Activated T-cell treated with anti-CD3 and anti-CD28 coated beads, Interleukin-2, amount 50 U/mL, for 48 hours (primary cell): ENCODE measurements at regions not wholly inside any gene's neighbourhood (a gene's known extent, or its start where the extent isn't known, plus 50 kb on each side); places are given as distances from the start of the nearest gene placed in this dataset.
A peak's percentile ranks its signal among the peaks of the same experiment; 100 is the strongest.
"Not testable (repeated sequence)": the region's sequence is repeated elsewhere in the genome, so short reads cannot be mapped to it uniquely, and the experiment has no call there.

ENCODE experiments used
- DNase-seq, 2 experiments: peaks; one replicate each; pipeline ENCODE4 v3.0.0-alpha.2; 2020

DNA sequence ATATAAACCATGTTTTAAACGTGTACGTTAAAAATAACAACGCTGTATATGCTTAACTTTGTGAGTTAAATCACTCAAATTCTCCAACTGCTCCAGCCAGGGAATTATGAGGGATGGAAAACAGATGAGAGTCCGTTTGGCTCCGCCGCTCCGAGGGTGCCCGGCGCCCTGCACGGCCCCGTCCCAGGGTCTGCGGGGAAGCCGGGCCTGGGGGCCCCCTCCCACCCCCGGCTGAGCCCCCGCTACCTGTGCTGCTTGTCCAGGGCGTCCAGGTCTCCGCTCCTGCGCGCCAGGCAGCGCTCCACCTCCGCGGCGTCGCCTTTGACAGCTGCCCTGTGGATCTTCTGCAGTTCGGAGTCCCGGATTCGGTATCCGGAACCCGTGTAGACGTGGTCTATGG lies 415.5 kb downstream of the FOXD4L4 start:
- DNase-seq = peak in 1 of 2 experiments; percentile 15

DNA sequence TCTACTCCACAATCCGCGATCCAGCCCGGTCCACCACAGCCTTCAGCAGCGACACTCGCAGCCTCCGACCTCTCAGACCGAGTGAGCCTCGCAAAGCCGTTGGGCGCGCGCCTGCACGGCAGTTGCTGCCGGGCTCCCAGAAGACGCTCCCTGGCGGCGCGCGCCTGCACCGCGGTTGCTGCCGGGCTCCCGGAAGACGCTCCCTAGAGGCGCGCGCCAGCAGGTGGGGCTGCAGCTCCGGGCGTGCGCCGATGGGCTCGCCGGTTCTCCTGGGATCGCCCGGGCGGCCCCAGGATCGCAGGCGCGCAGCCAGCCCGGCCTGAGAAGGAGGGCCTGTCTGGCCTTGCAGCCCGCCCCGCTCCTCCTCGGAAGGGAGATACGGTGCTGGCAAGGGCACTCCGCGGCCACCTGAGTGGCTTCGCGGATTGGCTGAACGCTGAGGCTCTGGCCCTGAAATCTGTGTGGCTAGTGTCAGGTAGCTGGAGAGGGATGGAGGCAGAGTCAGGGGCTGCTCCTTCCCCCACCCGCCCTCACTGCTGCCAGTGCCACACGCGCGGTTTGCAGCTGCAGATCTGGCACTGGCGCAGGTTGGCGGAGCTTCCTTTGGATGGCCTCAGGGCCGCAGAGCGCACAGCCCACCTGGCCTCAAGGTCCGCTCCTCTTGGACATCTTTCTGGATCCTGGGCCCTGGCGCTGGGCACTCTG lies 416.2 kb downstream of the FOXD4L4 start:
- DNase-seq = peak; percentile 39 to 59

DNA sequence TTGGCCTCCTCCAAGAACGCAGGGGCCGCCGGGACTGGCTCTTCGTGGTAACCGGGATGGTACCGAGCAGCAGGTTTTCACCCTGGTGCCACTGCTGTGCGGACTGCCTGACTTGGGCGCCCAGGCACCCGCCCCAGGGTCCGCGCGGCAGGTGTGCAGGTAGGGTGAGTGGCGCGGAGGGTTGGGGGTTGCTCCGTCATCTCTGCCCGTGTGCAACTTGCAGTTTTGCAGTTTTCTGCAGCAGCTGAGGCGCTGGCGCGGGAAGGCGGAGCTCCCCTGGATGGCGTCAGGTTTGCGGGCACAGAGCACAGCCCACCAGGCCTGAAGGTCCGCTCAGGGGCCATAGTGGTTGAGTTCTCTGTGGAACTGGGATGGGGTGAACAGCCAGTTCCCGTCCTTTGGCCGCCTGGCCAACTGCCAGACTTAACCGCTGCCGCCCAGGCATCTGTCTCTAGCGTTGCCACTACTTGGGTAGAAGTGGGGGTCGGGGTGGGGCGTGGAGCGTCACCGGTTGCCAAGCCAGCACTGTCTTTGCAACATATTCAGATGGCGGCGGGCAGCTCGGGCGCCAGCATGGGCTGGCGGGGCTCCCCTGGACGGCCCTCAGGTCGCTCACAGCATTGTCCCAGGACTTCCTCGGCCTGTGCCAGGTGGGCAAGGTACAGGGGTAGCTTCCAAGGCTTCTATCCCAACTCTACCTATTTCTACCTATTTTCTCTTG lies 417.2 kb downstream of the FOXD4L4 start:
- peak; percentile 27 to 46 for DNase-seq

DNA sequence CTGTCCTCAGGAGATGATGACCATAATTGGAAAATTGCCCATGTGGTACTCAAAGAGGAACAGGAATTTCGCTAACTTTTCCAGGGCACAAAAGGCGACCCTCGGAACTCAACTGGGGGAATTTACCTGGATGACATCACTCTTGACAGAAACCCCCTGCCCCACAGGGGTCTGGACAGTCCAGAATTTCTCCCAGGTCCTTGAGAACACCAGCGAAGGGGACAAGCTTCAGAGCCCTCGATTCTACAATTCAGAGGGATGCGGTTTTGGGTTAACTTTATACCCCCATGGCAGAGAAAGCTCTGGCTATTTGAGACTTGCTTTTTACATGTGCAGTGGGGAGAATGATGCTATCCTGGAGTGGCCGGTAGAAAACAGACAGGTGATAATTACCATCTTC lies 445.4 kb downstream of the FOXD4L4 start:
- DNase-seq = not testable (repeated sequence)

DNA sequence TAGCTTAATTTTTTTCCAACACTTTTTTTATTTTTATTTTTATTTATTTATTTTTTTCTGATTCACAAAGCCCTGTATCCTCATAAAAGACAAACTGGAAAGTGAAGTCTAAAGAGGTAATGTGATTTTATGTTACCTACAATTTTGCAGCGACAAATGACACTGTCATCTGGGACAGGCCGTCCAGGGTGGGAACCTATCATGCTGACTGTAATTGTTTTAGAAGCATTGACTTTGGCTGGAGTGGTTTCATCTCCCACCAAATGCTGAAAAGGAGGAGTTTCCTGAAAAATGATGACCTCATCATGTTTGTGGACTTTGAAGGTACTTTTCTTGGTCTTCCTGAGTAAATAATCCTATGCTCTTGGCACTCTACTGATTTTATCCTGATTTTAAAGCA lies 446.7 kb downstream of the FOXD4L4 start:
- DNase-seq = not testable (repeated sequence)

DNA sequence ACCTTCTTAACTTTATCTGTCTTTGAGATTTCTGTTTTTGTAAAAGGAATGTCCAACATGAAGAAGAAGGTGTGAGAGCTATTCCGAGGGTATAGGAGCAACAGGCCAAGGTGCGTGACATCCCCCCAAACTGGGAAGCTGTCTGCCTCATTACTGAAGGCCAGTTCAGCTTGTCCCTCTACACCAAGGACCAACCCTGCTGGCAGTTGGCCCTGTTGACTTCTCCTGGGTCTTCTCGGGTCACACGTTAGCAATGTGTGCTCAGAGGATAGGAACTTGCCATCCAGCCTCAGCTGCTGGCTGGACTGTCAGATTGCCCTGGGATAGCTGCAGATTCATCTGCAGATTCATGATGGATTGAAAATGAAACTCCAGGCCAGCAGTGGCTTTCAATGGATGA lies 460.3 kb downstream of the FOXD4L4 start:
- not testable (repeated sequence) for DNase-seq

DNA sequence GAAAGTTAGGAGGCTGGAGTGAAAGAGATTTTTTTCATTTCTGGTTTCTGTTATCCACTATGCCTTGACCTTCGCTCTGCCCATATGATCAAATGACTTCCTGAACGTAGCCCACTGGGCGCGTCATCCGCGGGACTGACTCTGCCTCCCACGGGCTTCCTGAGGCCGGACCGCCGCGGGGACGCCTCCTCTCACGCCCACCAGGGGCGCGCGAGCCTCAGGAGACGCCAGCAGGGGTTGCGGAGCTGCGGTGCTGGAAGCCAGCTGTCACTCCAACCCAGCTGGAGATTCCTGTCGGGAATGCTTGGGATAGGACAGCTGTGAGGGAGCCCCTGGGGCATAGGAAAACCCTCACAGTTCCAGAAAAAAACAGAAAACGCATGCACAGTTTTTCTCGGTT lies 461.5 kb downstream of the FOXD4L4 start:
- not testable (repeated sequence) for DNase-seq

DNA sequence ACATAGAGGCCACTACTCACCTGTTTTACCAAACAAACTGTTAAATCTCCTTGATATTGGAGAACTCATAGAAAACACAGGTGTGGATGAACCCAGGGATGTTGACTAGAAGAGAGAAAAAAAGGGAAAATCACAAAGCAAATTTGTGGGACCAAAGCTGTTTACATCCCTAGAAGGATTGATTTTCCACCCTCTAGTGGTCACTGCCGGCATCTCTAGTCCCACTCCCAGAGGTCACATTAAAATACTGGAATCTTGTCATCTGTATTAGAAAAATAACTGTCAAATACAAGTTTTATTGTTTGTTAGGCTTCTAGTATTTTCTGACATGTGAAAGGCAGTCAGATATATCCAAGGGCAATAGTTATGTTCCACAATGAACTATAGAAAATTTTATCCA lies 469.7 kb downstream of the FOXD4L4 start:
- DNase-seq = not testable (repeated sequence)

DNA sequence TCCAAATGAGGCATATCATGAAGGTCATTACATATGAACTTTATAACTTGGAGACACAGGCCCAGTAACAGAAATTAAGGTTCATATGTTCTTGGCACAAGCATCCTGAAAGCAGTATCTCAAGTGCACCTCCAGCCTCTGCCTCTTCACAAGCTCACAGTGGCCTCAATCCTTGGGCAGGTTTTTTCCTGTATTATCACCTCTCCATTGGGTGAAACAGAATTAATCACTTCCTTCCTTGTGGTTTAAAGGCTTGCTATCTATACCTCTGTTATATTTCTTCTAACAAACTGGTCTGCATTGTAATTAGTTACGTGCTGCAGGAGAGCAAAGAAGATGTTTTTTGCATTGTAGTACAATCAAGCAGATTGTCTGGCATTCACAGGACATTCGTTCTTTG lies 471.0 kb downstream of the FOXD4L4 start:
- DNase-seq = not testable (repeated sequence)

DNA sequence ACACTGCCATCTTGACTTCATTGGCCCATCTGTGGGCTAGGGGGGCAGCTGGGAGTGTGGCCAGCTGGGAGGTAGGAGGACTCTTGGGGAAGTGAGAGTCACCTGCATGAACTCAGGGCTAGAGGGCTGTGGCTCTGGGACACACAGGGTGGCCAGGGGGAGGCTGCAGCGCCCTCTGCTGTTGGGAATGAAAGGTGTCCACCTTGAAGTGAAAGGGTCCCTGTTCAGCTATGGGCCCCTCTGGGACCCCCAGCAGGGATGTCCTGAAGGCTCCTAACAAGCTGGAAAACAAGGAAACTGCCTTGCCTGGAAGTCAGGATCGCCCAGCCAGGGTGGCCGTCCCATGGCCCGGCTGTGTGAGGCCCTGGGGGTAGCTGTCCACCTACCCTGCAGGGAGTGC lies 507.8 kb downstream of the FOXD4L4 start:
- DNase-seq = peak in 1 of 2 experiments; percentile 31

DNA sequence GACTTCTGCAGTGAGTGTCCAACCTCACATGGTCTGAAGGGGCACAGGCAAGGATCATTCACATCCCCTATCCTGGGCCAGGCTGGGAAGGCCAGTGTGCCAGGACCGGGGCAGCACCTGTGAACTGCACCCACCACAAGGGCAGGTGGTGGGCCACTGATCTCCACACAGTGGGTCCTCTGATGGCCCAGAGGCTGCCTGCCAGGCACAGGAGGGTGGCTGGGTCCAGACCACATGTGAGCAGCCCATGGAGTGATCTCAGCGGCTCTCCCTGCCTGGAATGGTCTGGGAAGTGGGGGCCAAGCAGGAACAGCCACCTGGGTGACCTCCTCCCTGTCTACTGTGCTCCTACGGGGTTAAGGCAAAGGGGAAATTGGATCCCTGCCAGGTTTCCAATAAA lies 508.5 kb downstream of the FOXD4L4 start:
- not testable (repeated sequence) for DNase-seq

DNA sequence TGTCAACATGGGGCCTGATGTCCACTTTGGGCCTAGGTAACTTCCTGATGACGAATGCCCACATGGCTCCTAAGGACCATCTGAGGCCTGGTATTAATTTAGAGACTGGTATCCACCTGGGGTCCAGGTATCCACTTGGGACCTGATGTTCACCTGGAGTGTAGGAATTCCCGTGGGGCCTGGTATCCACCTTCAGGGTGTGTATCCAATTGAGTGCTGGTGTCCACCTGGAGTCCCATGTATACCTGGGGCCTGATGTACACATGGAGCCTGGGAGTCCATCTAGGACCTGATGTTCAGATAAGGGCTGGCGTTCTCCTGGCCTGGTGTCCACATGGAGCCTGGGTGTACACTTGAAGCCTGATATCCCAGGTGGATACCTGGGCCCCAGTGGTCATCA lies 520.6 kb downstream of the FOXD4L4 start:
- DNase-seq = not testable (repeated sequence)

DNA sequence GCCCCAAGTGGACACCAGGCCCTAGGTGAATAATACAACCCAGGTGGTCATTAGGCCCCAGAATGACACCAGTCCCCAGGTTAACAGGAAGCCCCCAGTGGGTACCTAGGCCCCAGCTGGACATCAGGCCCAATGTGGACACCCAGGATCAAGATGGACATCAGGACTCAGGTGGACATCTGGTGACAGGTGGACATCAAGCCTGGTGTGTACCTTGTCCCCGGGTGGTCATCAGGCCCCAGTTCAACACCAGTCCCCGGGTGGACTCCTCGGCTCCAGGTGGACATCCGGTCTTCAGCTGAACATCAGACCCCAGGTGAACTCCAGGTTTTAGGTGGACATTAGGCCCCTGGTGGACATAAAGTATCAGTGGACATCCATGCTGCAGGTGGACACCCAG lies 524.6 kb downstream of the FOXD4L4 start:
- DNase-seq = not testable (repeated sequence)

DNA sequence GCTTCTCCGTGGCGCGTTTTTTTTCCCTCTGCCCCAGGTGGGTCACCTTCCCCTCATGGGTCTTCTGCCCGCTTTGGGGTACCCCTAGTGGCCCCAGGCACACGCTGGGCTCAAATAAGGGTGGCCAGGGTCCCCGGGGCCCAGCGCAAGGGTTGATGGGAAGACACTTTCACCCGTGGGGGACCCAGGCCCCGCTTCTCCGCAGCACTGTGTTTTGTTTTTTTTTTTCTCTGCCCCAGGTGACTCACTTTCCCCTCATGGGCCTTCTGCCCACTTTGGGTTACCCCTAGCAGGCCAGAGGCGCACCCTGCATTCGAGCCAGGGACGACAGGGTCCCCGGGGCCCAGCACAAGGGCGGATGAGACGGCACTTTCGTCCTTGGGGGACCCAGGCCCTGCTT lies 526.7 kb downstream of the FOXD4L4 start:
- not testable (repeated sequence) for DNase-seq

DNA sequence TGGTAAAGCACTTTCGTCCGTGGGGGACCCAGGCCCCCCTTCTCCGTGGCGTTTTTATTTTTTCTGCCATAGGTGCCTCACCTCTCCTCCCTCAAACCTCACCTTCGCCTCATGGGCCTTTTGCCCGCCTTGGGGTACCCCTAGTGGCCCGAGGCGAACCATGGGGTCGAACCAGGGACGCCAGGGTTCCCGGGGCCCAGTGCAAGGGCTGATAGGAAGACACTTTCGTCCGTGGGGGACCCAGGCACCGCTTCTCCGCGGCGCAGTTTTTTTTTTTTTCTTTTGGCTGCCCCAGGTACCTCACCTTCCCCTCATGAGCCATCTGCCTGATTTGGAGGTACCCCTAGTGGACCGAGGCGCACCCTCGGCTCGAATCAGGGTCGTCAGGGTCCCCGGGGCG lies 527.8 kb downstream of the FOXD4L4 start:
- DNase-seq = not testable (repeated sequence)

DNA sequence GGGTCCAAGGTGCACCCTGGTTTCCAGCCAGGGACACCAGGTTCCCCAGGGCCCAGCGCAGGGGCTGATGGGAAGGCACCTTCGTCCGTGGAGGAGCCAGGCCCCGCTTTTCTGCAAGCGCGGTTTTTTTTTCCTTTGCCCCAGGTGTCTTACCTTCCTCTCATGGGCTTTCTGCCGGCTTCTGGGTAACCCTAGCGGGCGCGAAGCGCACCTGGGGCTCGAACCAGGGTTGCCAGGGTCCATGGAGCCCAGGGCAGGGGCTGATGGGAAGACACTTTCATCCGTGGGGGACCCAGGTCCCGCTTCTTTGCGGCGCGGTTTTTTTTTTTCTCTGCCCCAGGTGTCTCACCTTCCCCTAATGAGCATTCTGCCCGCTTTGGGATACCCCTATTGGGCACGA lies 529.3 kb downstream of the FOXD4L4 start:
- peak; percentile 25 to 28 for DNase-seq

DNA sequence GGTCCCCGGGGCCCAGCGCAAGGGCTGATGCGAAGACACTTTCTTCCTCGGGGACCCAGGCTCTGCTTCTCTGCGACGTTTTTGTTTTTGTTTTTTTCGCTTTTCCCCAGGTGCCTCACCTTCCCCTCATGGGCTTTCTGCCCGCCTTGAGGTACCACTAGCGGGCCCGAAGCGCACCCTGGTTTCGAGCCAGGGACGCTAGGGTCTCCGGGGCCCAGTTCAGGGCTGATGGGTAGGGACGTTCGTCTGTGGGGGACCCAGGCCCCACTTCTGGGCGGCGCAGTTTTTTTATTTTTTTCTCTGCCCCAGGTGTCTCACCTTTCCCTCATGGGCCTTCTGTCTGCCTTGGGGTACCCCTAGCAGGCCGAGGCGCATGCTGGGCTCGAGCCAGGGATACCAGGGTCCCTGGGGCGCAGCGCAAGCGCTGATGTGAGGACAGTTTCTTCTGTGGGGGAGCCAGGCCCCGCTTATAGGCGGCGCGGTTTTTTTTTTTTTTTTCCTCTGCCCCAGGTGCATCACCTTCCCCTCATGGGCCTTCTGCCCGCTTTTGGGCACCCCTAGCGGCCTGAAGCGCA lies 530.0 kb downstream of the FOXD4L4 start:
- DNase-seq = not testable (repeated sequence)

DNA sequence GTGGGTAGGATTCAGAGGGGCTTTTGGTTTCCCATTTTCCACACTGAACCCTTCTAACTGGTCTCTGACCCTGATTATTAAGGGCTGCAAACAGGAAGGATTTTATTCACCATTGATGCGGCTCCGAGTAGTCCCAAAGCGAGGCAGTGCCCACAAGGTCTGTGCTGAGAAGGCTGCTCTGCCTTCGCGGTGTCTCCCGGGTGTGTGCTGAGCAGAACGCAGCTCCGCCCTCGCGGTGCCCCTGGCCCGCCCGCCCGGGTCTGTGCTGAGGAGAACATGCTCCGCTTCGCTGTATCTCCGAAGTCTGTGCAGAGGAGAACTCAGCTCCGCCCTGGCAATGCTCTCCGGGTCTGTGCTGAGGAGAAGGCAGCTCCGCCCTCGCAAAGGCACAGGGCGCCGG lies 530.7 kb downstream of the FOXD4L4 start:
- DNase-seq = peak; percentile 34 to 41

DNA sequence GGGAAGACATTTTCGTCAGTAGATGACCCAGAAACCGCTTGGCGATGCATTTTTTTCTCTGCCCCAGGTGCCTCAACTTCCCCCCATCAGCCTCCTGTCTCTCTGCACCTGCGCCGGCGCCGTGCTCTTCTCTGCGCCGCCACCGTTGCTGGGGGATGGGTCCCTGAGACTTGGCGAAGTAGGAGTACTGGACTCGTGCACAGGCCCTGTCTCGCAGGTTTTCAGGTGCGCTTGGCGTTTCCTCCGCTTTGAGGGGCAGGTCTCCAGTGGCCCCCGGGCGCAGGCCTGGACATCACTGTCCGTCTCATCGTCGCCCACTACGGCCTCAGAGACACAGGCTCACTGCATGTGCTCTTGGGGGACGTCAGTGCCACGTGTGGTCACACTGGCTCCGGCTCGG lies 532.1 kb downstream of the FOXD4L4 start:
- not testable (repeated sequence) for DNase-seq

DNA sequence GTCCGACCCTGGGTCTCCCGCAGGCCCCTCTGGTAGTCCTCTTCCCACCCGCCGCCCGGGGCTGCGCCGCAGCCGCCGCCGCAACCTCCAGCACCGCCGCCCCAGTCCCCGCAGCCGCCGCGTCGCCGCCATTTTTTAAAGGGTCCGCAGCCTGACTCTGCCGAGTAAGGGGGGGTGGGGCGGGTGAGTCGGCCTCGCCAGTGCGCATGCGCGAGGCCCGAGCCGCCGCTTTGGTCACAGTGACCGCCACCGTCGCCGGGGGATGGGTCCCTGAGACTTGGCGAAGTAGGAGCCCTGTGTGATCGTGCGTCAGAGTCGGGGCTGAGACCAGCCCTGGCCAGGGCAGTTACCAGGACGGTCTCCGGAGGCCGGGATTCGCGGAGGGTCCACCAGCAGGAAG lies 532.8 kb downstream of the FOXD4L4 start:
- peak; percentile 84 to 85 for DNase-seq

DNA sequence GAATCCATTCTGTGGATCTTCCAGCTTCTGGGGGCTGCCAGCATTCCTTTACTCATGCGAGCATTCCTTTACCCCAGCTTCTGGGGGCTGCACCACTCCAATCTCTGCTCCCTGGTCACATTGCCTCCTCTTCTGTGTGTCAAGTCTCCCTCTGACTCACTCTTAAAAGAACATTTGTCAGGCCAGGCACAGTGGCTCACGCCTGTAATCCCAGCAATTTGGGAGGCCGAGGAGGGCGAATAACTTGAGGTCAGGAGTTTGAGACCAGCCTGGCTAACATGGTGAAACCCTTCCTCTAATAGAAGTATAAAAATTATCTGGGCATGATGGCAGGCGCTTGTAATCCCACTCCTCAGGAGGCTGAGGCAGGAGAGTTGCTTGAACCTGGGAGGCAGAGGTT lies 541.9 kb downstream of the FOXD4L4 start:
- not testable (repeated sequence) for DNase-seq
